ENCODE measurements at regions not wholly inside any gene's neighbourhood (a gene's known extent, or its start where the extent isn't known, plus 50 kb on each side); places are given as distances from the start of the nearest gene placed in this dataset.
A peak's percentile ranks its signal among the peaks of the same experiment; 100 is the strongest.

DNA sequence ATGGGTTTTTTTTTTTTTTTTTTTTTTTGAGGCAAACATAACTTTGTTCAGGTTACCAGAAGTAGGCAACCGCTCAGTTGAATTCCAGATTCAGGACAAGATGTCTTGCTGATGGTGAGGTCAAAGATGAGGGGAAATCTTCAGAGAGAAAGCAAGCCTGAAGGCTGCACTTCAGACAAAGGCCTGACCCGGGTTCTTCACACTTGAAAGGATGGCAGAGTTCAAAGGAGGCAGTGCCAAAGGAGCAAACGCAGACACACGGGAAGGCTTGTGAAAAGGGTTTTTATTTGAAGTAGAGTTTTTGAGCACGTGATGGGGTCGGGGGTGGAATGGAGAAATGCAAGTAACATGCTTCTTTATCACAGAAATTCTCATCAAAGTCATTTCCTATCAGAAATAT, 960.2 kb upstream of the EEF2KMT start:
- no peak for DNase-seq (ENCODE audit: low spot score)

- DNase-seq (ENCODE audit: low spot score): no peak
Measured at GRCh38 chr16:6048017-6048416, 950.4 kb upstream of the EEF2KMT start.

GRCh38 chr16:6047325-6047724, 949.7 kb upstream of the EEF2KMT start:
- no peak for DNase-seq (ENCODE audit: low spot score)

DNA sequence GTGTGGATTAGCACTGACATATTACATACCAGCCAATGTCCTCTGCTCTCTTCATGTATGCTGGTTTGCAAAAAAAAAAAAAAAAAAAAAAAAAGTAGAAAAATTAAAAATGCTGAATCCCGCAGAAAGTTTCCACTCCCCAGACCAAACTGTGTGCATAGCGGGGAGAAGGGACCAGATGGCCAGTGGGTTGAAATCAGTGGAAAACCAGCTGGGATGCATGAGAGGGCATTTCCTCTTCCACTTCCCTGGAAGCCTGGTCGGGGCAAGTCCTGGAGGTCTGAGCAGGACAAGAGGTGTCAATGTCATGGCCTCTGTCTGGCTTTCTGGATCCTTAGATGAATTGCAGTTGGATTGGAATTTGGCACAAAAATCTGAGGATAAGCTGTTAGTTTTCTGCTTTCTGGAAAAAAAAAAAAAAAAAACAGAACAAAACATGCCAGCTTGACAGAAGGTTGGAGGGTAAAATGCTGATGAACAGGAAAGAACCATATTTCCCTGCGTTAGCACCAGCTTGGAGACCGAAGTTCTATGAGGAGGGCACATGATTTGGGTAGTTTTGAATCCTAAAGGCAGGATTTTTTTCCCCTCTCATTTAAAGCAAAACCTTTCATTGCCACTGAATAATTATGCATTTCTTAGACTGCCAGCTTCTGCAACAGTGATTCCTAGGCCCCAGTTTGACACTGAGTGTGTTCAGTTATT, 941.5 kb upstream of the EEF2KMT start:
- DNase-seq (ENCODE audit: low spot score): no peak

DNA sequence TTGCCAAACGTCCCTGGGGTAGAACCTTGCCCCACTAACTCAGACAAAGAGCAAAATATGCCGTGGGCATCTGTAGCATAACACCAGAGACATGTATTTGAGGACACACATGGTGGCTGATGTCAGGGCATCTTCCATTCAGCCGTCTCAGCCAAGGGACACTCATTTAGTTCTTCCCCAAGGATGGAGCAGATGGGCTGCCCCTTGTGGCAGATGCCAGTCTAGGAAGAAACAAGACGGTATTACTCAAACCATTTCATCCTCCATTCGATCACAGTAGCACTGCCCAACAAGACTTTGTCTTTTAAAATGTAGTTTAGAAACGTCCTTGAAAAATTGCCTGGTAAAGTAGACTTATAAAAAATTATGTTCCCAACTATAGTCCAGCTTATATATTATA, 937.6 kb upstream of the EEF2KMT start:
- no peak for DNase-seq (ENCODE audit: low spot score)

GRCh38 chr16:6034511-6034910, 936.9 kb upstream of the EEF2KMT start:
- DNase-seq (ENCODE audit: low spot score): no peak

DNA sequence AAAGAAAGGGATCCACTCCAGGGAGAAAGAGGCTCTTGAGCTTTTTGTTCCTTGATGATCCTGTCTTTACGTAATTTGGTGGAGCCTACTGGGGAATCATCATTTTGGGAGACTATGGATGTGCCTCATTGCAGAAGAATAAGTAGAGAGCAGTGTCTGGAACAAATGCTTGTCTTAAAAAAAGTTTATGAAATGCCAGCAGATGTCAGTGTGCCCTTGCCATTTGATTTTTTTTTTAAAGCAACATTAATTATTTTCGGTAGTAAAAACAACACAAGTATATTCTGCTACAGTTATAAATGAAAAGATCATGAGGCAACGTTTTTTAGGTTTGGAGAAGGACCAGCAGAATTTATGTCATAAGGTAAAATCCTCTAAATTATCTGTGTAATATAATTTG, 934.8 kb upstream of the EEF2KMT start:
- DNase-seq (ENCODE audit: low spot score): peak; percentile 43

DNA sequence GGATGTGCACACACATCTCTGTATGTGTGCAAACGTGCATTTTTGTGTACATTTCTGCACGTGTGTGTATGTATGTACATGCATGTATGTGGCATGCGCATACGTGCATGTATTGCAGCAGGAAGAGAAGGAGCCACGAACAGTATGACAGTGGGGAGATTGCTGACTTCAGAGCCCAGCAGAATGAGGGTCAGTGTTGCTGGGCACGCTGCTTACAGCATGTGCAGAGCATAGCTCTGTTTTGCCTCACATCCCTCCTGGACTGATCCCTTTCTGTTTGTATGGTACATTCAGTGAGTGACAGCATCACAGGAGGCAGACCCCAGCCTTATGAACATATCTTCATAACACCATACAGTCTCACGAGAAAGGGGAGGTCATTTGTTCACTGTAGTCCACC, 934.0 kb upstream of the EEF2KMT start:
- no peak for DNase-seq (ENCODE audit: low spot score)

DNA sequence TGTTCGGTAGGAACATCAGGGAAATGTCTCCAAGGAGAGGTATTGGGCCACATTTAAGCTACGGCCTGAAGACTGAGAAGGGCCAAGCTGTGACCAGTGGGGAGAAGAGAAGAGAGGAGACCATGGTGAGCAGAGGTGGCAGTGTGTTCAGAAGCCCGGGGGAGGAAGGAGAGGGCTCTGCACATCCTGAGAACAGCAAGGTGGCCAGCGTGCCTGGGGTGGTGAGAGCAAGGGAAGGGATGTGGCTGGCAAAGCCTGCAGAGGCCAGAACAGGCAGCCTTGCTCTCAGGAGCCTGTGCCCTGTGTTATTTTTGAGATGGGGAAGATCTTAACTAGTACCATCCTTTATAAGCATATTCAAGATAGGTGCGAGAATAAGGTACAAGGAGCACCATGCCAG, 933.5 kb upstream of the EEF2KMT start:
- no peak for DNase-seq (ENCODE audit: low spot score)

DNA sequence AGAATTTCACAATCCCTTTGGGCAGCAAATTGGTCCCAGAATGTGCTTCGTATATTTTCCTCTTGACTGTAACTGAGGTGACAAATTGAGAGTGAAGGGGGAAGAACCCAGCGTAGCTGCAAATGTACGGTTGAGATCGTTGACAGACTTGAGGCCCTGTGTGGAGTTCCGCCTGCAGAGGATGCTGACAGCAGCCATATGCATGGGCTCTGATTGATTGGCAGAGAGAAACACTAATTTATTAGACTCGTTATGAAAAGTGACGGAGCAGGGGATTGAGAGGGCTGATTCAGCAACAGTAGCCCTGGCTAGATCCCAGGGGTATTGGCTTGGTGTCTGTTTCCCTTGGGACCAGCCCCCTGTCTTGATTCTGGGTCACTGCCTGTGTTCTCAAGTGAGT, 930.1 kb upstream of the EEF2KMT start:
- no peak for DNase-seq (ENCODE audit: low spot score)

GRCh38 chr16:6023449-6023848, 925.9 kb upstream of the EEF2KMT start:
- no peak for DNase-seq (ENCODE audit: low spot score)

DNA sequence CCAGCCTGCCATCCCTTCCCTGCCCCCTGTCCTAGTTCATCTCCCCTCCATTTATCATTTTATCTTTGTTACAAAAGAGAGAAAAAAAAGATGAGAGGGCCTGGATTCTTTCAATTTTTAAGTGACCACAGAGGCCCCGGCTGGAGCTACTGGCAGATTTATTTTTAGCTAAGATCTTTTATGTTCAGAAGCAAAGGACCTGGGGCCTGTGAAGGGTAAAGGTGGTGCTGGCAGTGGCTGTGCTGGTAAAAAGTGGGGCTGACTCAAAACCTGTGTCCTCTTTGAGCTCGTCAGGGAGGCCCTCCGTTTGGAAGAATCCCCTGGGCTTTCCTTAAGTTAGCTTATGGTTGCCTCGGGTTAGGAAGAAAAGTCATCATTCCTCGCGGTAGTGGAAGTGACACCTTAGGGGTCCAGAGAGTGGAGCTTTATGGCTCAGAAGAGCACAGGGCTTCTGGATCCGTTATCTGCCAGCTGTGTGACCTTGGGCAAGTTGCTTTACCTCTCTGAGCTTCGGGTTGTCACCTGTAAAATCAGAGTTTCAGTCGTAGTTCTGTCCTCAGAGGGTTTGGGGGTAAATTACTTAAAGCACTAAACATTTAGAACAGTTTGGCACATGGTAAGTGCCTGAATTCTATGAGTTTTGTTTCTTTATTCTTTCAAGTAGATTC, 923.8 kb upstream of the EEF2KMT start:
- DNase-seq (ENCODE audit: low spot score): no peak

DNA sequence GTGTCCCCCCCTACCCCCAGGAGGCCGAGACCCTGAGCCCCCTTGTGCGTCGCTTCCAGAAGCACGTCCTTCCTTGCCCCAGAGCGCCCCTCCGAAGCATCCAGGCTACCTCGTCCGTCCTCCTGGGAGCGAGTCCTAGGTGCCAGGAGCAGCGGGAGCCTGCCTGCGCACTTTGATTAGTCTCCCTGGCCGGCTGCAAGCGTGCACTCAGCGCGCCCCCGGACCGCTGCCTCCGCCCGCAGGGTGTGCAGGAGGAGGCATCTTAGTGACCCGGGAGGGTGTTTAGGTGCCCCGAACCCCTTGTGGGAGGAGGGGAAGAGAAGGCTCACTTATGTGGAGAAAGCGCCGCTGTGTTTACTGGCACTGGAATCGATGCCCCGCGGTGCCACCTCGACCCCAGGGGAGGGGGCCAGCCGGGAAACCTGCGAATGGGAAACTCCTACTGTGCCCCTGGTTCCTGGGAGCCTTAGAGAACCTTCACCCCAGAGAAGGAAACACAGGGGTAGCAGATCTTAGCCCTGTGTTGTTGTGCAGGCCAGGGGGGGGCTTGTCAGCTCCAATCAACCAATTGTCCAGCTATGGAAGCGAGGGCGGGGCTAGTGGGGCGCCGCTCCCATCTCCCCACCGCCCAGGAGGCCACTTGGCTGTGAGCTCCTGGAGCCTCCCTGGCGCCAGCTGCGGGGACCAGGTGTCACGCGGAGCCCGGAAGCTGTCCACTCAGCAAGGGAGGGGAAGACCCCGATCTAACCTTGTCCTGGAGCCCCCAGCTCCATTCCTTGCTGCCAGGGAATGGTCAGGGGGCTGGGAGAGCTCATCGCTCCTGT, 922.8 kb upstream of the EEF2KMT start:
- DNase-seq (ENCODE audit: low spot score): no peak

GRCh38 chr16:6019490-6019991, 921.9 kb upstream of the EEF2KMT start:
- no peak for DNase-seq (ENCODE audit: low spot score)

DNA sequence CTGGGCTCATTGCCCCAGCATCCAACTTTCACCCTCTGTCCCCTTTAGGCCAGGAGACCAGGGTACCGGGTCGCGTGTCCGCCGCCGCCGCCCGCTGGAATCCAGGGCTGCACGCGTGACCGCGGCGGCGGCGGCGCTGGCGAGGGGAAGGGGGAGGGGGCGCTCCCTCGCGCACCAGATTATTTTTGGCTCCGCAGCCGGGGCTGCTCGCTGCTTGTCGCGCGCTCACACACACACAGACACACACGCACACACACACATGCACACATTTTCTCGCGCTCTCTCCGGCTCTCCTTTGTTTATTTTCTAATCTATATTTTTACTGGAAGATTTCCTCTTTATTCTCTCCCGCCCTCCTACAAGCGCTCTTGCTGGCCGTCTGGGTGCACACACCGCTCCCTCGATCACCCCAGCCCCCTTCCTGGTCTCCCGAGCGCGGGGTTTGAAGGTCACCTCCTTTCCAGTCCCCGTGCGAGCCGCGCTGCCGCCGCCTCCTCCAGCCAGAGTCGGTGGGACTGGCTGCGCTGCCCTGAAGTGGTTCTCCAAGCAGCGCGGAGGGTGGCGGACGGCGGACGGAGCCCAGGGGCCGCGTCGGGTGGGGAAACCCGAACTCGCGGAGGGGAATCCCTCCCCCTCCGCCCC, 921.4 kb upstream of the EEF2KMT start:
- DNase-seq (ENCODE audit: low spot score): no peak

DNA sequence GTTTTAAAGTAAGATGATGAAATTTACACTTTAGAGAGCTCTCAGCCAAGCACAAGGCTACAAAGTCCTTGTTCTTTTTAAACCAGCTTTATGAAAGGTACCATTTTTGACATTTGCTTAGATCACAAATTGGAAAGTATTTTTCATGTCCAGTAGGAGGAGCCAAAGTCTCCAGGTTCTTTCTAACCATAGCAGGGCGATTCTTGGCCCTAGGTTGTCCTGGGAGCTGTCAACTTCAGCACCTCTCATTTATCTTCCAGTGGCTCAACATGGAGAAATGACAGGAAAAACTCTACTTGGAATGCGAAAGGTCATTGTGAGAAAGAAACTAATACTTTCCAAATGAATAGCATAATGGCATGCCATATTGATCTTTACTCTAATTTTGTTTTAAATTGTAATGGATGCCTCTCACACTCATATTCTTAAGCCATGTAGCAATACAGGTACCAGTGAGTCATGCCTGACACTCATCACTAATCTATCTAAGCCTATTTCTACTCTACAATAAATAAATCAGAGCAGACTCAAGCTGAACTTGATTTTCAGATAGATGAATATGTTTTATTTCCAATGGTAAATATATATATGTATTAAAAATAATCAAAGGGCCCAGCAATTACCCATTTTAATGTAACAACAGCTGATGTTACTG, 919.1 kb upstream of the EEF2KMT start:
- DNase-seq (ENCODE audit: low spot score): peak; percentile 65

DNA sequence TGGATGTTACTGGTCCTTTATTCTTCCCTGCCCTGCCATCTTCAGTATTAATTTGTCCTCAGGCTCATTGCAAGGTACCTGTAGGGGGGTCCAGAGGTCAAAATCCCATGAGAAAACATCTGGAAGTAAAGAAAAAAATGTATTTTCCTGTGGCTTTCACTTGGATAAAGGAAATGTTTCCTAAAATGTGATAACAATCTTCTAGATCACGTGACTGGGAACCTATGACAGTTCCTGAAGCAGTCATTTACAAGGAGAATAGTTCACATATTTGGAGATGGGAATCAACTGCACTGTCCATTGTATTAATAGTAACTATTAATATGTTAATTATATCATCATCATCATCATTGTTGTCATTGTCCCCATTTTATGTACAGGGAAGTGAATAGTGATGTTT, 915.1 kb upstream of the EEF2KMT start:
- no peak for DNase-seq (ENCODE audit: low spot score)

GRCh38 chr16:6009151-6009550, 911.6 kb upstream of the EEF2KMT start:
- no peak for DNase-seq (ENCODE audit: low spot score)

- no peak for DNase-seq (ENCODE audit: low spot score)
Measured at GRCh38 chr16:6008670-6009069, 911.1 kb upstream of the EEF2KMT start.

DNA sequence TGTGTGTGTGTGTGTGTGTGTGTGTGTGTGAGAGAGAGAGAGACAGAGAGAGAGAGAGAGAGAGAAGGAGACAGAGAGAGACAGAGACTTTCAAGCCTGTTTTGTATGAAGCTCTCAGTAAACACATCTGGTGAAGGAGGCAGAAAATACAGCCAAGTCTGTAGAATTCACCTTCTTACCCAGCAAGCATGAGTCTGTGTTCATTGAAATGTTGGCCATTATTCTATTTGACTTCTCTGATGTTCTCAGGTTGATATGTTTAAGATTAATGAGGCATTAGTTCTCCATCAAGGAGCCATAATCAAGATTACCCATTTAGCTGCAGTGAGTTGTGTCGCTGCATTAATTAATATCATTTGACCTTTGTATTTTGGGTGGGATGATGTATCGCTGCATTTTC, 895.8 kb upstream of the EEF2KMT start:
- no peak for DNase-seq (ENCODE audit: low spot score)

GRCh38 chr16:5982979-5983378, 885.4 kb upstream of the EEF2KMT start:
- DNase-seq (ENCODE audit: low spot score): no peak

Data from RKO (cell line).